Activated CD4-positive, alpha-beta T cell treated with anti-CD3 and anti-CD28 coated beads, Interleukin-2, amount 50 U/mL, for 24 hours (primary cell): ENCODE measurements at regions not wholly inside any gene's neighbourhood (a gene's known extent, or its start where the extent isn't known, plus 50 kb on each side); places are given as distances from the start of the nearest gene placed in this dataset.

Experiments used
- DNase-seq, 2 donors: peaks; one replicate each; pipeline ENCODE4 v3.0.0-alpha.2; 2020; ENCODE audit warnings: low read depth in 1 of 2, low spot score in 1 of 2

DNA sequence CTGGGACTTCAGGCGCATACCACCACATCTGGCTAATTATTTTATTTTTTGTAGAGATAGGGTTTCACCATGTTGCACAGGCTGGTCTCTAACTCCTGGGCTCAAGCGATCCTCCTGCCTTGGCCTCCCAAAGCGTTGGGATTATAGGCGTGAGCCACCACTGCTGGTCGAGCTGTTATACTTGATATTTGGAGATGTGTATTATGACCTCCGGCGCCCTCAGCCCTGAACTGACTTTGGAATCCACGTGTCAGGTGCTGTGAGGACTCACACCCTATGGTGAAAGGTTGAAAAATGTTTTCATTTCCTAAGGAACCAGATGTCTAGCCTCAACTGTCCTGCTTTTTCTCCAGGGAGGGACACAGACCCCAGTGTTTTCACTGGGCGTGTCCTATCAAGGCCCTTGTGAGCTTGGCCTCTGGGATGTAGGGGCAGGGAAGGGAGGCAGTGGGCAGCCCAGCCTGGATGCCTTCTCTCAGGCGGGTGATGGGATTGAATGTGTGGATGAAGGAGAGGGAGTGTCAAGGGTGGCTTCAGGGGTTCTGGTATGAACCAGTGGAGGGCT lies 56.4 kb upstream of the HAAO start:
- no peak for DNase-seq

GRCh38 chr2:42848265-42848664 lies 55.9 kb upstream of the HAAO start:
- DNase-seq: no peak

GRCh38 chr2:42847596-42848151 lies 55.3 kb upstream of the HAAO start:
- DNase-seq: no peak

- DNase-seq: no peak
These were observed 54.7 kb upstream of the HAAO start for GRCh38 chr2:42846932-42847595.

- no peak for DNase-seq
These were observed 53.6 kb upstream of the HAAO start for GRCh38 chr2:42846026-42846425.

DNA sequence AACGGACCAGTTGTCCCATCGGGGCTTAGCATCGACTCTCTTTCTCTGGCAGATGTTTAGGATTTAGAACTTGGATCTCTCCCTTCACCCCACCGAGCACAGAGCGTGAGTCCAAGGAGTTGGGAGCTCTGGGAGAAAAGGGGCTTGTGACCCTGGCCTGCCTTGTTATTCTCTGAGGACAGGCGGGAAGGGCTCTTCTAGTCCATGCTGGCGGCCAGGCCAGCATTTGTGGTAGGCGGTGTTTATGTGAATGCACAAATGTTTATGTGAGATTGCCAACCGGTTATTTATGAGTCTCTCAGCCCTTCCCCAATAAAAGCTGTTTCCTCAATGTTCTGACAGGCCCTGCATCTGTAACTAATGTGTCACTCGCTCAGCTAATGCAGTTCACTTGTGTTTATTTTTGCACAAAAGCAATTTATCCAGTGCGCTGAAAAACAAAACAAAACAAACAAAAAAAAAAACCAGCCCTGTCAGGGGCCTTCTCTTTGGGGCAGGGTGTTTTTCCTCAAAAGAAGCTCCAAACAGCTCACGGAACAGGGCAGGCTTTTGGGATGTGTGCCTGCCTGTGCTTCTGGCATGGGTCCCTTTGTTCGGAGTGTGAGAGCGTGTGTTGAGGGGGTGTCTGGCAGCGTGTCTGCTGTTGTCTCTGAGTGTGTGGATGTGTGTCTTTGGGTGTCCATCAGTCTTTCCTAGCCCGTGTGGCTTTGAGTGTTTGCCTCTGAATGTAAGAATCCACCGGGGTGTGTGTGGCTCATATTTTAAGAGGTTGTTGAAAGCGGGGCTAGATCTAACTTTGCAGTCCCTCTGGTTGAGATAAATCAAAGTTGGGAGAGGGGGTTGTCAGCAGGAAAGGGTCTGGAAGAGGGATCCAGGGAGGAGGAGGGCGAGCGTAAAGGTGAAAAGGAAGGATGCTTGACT lies 52.8 kb upstream of the HAAO start:
- no peak for DNase-seq

DNA sequence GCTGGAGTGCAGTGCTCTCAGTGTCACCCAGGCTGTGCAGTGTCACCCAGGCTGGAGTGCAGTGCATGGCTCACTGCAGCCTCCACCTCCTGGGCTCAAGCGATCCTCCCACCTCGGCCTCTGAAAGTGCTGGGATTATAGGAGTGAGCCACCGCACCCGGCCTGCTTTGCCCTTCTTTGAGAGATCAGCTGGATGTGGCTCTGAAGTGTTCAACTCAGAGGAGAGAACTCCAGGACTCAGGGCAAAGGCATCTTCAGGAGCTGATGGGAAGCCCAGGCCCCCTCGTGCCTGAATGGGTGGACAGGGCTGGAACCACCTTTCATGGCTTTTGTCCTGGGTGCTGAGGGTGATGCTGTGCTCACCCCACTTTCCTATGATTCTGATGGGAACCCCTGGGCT lies 52.0 kb upstream of the HAAO start:
- no peak for DNase-seq

DNA sequence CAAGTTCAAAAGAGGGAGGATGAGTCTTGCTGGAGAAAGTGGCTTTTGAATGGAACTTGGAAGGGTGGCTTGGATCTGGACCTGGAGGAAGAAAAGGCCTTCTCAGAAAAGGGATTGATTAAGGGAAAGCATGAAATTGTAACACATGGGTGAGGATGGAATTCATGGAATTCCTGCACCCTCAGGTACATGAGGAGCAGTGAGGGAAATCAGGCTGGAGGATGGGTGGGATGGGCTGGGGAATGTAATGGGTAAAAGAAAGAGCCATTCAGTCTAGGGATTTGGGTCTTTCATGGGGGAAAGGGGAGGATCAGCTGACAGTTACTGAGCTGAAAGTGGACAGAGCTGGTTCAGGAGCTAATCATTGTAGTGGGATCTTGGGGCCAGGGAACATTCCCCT lies 51.2 kb upstream of the HAAO start:
- DNase-seq: no peak

- no peak for DNase-seq
These were observed 50.7 kb upstream of the HAAO start for GRCh38 chr2:42843131-42843530.

- DNase-seq: no peak
These were observed 50.1 kb upstream of the HAAO start for GRCh38 chr2:42842466-42842865.
